GM23338 (cell line): ENCODE measurements at regions not wholly inside any gene's neighbourhood (a gene's known extent, or its start where the extent isn't known, plus 50 kb on each side); places are given as distances from the start of the nearest gene placed in this dataset.

Experiments
- ATAC-seq: fragments of 200-7000 bp; cut with Tn5 transposase; 3 replicates; pipeline ENCODE4 v1.9.1; 2020
- DNase-seq: peaks from one replicate; pipeline ENCODE4 v3.0.0-alpha.2; 2015; ENCODE audit warnings: low spot score
- H2AFZ ChIP-seq: fragments of 200-600 bp; sonication (generic); 2 replicates; pipeline ENCODE4 v1.8.0; 2016; ENCODE audit warnings: antibody characterized with exemption, mild to moderate bottlenecking, moderate library complexity
- H3F3A ChIP-seq: fragments of 200-600 bp; sonication (generic); replicated peaks from 2 replicates; pipeline ENCODE4 v1.8.0; 2017; ENCODE audit warnings: antibody characterized with exemption, mixed run types, low read depth
- H3K27ac ChIP-seq: fragments of 200-600 bp; sonication (generic); 2 replicates; pipeline ENCODE4 v1.6.1; 2016; ENCODE audit warnings: low read depth
- H3K27me3 ChIP-seq: fragments of 200-600 bp; sonication (generic); 2 replicates; pipeline ENCODE4 v1.8.0; 2016; ENCODE audit warnings: mild to moderate bottlenecking, mixed run types, moderate library complexity; ENCODE audit not compliant: insufficient read depth
- H3K36me3 ChIP-seq: fragments of 200-600 bp; sonication (generic); 2 replicates; pipeline ENCODE4 v1.8.0; 2016; ENCODE audit warnings: mild to moderate bottlenecking; ENCODE audit not compliant: insufficient read depth
- H3K4me1 ChIP-seq: fragments of 200-600 bp; sonication (generic); 2 replicates; pipeline ENCODE4 v1.8.0; 2016; ENCODE audit warnings: mild to moderate bottlenecking, moderate library complexity; ENCODE audit not compliant: insufficient read depth
- H3K4me2 ChIP-seq: fragments of 200-600 bp; sonication (generic); 2 replicates; pipeline ENCODE4 v1.7.1; 2017; ENCODE audit warnings: mixed run types
- H3K4me3 ChIP-seq: fragments of 200-600 bp; sonication (generic); 2 replicates; pipeline ENCODE4 v1.6.1; 2016; ENCODE audit warnings: mixed run types
- H3K79me2 ChIP-seq: fragments of 200-600 bp; sonication (generic); replicated peaks from 2 replicates; pipeline ENCODE4 v1.8.0; 2017; ENCODE audit warnings: mild to moderate bottlenecking; ENCODE audit not compliant: insufficient read depth
- H3K9me2 ChIP-seq: fragments of 200-600 bp; sonication (generic); 2 replicates; pipeline ENCODE4 v1.8.0; 2017; ENCODE audit not compliant: insufficient read depth
- H4K20me1 ChIP-seq: fragments of 200-600 bp; sonication (generic); replicated peaks from 2 replicates; pipeline ENCODE4 v1.8.0; 2017; ENCODE audit warnings: mild to moderate bottlenecking; ENCODE audit not compliant: insufficient read depth
- H3K27ac Mint-ChIP-seq: 2 replicates; pipeline ENCODE4 v1.8.0; 2020; ENCODE audit warnings: inconsistent platforms, mild to moderate bottlenecking, moderate library complexity, mixed read lengths
- H3K27me3 Mint-ChIP-seq: 3 replicates; pipeline ENCODE4 v1.8.0; 2022; ENCODE audit warnings: low read depth, mild to moderate bottlenecking, moderate library complexity, mixed read lengths, inconsistent platforms; ENCODE audit not compliant: insufficient read depth, poor library complexity
- H3K36me3 Mint-ChIP-seq: 3 replicates; pipeline ENCODE4 v1.8.0; 2021; ENCODE audit warnings: low read depth, mild to moderate bottlenecking, inconsistent platforms, moderate library complexity, mixed read lengths
- H3K4me1 Mint-ChIP-seq: 3 replicates; pipeline ENCODE4 v1.8.0; 2020; ENCODE audit warnings: mild to moderate bottlenecking, inconsistent platforms, mixed read lengths
- H3K4me3 Mint-ChIP-seq: 3 replicates; pipeline ENCODE4 v1.8.0; 2021; ENCODE audit warnings: moderate library complexity, mild to moderate bottlenecking, inconsistent platforms, mixed read lengths
- H3K9me3 Mint-ChIP-seq: 3 replicates; pipeline ENCODE4 v1.8.0; 2020; ENCODE audit warnings: moderate library complexity, mild to moderate bottlenecking, inconsistent platforms, mixed read lengths
- CREB1 ChIP-seq: fragments of 250-450 bp; sonication (Bioruptor Pico); IDR thresholded peaks from 2 replicates; pipeline ENCODE4 v1.5.0; 2020; ENCODE audit warnings: low read depth, mild to moderate bottlenecking, moderate library complexity
- EZH2 ChIP-seq: fragments of 200-600 bp; sonication (generic); IDR thresholded peaks from one replicate; pipeline ENCODE4 v1.8.0; 2017; ENCODE audit warnings: antibody characterized with exemption, mild to moderate bottlenecking, low read depth; ENCODE audit not compliant: unreplicated experiment
- EZH2phosphoT487 ChIP-seq: fragments of 200-600 bp; sonication (generic); IDR thresholded peaks from one replicate; pipeline ENCODE4 v1.8.1; 2018; ENCODE audit warnings: antibody characterized with exemption; ENCODE audit not compliant: unreplicated experiment
- JUNB ChIP-seq: IDR thresholded peaks from one replicate; pipeline ENCODE4 v1.6.1; 2016; ENCODE audit warnings: antibody characterized with exemption; ENCODE audit not compliant: unreplicated experiment
- NANOG ChIP-seq: IDR thresholded peaks from 2 replicates; pipeline ENCODE4 v1.6.1; 2016; ENCODE audit warnings: antibody characterized with exemption, borderline replicate concordance
- POLR2AphosphoS5 ChIP-seq: IDR thresholded peaks from 2 replicates; pipeline ENCODE4 v1.6.1; 2016; ENCODE audit warnings: antibody characterized with exemption, low read depth
- REST ChIP-seq: IDR thresholded peaks from one replicate; pipeline ENCODE4 v1.6.1; 2018; ENCODE audit warnings: antibody characterized with exemption; ENCODE audit not compliant: unreplicated experiment
- STAT1 ChIP-seq: IDR thresholded peaks from one replicate; pipeline ENCODE4 v1.6.1; 2016; ENCODE audit warnings: antibody characterized with exemption; ENCODE audit not compliant: unreplicated experiment
- ZNF331 ChIP-seq: fragments of 250-450 bp; sonication (Bioruptor Pico); IDR thresholded peaks from 2 replicates; pipeline ENCODE4 v1.5.0; 2020; ENCODE audit warnings: low read depth, mild to moderate bottlenecking, moderate library complexity

DNA sequence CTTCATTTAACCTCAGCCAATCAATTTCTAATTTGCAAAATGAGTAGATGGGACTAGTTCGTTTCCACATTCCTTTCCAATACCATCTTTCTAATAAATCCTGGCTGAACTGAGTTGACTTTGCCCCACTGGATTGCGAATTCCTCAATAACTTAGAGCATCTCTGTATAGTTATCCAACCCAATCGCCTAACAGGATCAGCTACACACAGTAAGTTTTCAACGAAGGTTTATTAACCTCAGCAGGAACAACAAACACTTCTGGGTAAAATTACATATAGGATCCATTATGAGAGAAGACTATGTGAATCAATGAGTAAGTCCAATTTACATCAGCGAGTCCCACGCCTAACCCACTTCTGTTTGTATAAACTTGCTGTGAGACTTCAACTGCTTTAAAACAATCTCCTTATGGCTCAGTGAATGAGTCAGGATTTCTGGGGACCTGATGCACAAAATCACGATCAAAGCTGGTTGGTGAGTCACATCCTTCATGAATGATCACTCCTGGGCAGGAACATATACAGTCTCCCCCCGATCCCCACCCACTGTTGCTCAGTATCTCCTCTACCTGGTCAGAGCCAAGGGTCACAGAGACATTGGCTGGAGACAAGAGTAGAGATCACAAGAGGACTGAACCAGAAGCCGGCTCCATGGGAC is 142.8 kb downstream of the EDEM1 start:
- TF ChIP-seq POLR2AphosphoS5 (no peak), EZH2 (no peak), STAT1 (no peak), CREB1 (CRISPR knock-in tag) (no peak), EZH2phosphoT487 (no peak), JUNB (no peak), ZNF331 (no peak), NANOG (no peak), REST (no peak)
- ATAC-seq, result no peak
- H3K4me3 Mint-ChIP-seq, result no peak overlapping the region
- no peaks in the 10 kb centered on the region for H3K36me3 ChIP-seq
- no peaks in the 10 kb centered on the region for H3K79me2 ChIP-seq
- no peak overlapping the region for H3K27ac Mint-ChIP-seq
- H3K27me3 ChIP-seq, result no peaks in the 10 kb centered on the region
- H3K4me1 Mint-ChIP-seq, result no peaks in the 10 kb centered on the region
- no peak overlapping the region for H2AFZ ChIP-seq
- no peaks in the 10 kb centered on the region for H3K4me1 ChIP-seq
- H3K4me2 ChIP-seq, result no peak overlapping the region
- no peaks in the 10 kb centered on the region for H4K20me1 ChIP-seq
- peaks cover 2% of the 10 kb centered on the region for H3K27me3 Mint-ChIP-seq
- no peaks in the 10 kb centered on the region for H3K9me2 ChIP-seq
- no peak for DNase-seq
- H3K27ac ChIP-seq, result no peak overlapping the region
- peaks cover 2% of the 10 kb centered on the region; the same call in 1 of the 3 replicates for H3K36me3 Mint-ChIP-seq
- H3K9me3 Mint-ChIP-seq, result peaks cover 84% of the 10 kb centered on the region
- no peak overlapping the region for H3K4me3 ChIP-seq
- no peaks in the 10 kb centered on the region for H3F3A ChIP-seq

GRCh38 chr3:5331567-5332269 is 144.2 kb downstream of the EDEM1 start:
- H3K36me3 Mint-ChIP-seq, result 0 out of 3 replicates have a peak, but pooled peaks cover 2% of the 10 kb centered on the region
- Histone ChIP-seq H3K9me2 (no peaks in the 10 kb centered on the region), H3K4me1 (no peaks in the 10 kb centered on the region), H3K36me3 (no peaks in the 10 kb centered on the region), H3K79me2 (no peaks in the 10 kb centered on the region), H3K27me3 (no peaks in the 10 kb centered on the region), H3K27ac (no peak overlapping the region), H3K4me3 (no peak overlapping the region), H4K20me1 (no peaks in the 10 kb centered on the region), H2AFZ (no peak overlapping the region), H3K4me2 (no peak overlapping the region), H3F3A (no peaks in the 10 kb centered on the region)
- H3K27me3 Mint-ChIP-seq, result peaks cover 2% of the 10 kb centered on the region
- no peak for DNase-seq
- H3K27ac Mint-ChIP-seq, result no peak overlapping the region
- H3K4me3 Mint-ChIP-seq, result no peak overlapping the region
- H3K4me1 Mint-ChIP-seq, result no peaks in the 10 kb centered on the region
- ATAC-seq, result no peak
- peaks cover 81% of the 10 kb centered on the region for H3K9me3 Mint-ChIP-seq
- TF ChIP-seq REST (no peak), ZNF331 (no peak)
